SK-N-SH (cell line): ENCODE measurements at regions not wholly inside any gene's neighbourhood (a gene's known extent, or its start where the extent isn't known, plus 50 kb on each side); places are given as distances from the start of the nearest gene placed in this dataset.

Experiments
- CTCF ChIA-PET: fragments of 300-600, 350-600 bp; formaldehyde crosslinking; extraction: SDS; loops from one replicate; lab custom pipeline; 2021; lab: Yijun Ruan, JAX
- POLR2A ChIA-PET: fragments of 350-600 bp; sonication (Branson Sonifier 250); formaldehyde crosslinking; extraction: SDS; loops from one replicate; lab custom pipeline; 2020; ENCODE audit warnings: antibody characterized with exemption, inconsistent platforms; lab: Yijun Ruan, JAX
- DNase-seq: peaks from one replicate; pipeline ENCODE4 v3.0.0; 2012
- H2AFZ ChIP-seq: fragments of 200-600 bp; sonication (generic); 2 replicates; pipeline ENCODE4 v1.8.1; 2016; ENCODE audit warnings: antibody characterized with exemption, mild to moderate bottlenecking, low read depth
- H3F3A ChIP-seq: fragments of 200-600 bp; sonication (generic); replicated peaks from 2 replicates; pipeline ENCODE3; 2016; ENCODE audit warnings: antibody characterized with exemption, mild to moderate bottlenecking; ENCODE audit not compliant: insufficient read depth
- H3K27ac ChIP-seq, 2 experiments: fragments of 200-500 bp in 1 of 2; fragments of 200-600 bp in 1 of 2; sonication (Bioruptor generic) in 1 of 2; sonication (generic), shearing (Covaris generic) in 1 of 2; 2 replicates each; pipeline versions ENCODE4 v1.5.1 to v1.6.1; 2014 to 2016; ENCODE audit warnings: low read depth in 2 of 2, inconsistent platforms in 1 of 2, low read length in 1 of 2, mild to moderate bottlenecking in 1 of 2, mixed read lengths in 1 of 2
- H3K27me3 ChIP-seq: fragments of 200-600 bp; sonication (generic), shearing (Covaris generic); 2 replicates; pipeline ENCODE4 v1.6.1; 2016; ENCODE audit warnings: mixed run types; ENCODE audit not compliant: insufficient read depth
- H3K36me3 ChIP-seq, 2 experiments: fragments of 200-500 bp in 1 of 2; fragments of 200-600 bp in 1 of 2; sonication (Bioruptor generic) in 1 of 2; sonication (generic) in 1 of 2; replicated peaks in 1 of 2; 2 replicates each; pipeline versions ENCODE3 to v1.5.1; 2014 to 2016; ENCODE audit warnings: low read length in 1 of 2, mild to moderate bottlenecking in 1 of 2; ENCODE audit not compliant: insufficient read depth in 2 of 2, control insufficient read depth in 1 of 2
- H3K4me1 ChIP-seq, 2 experiments: fragments of 200-500 bp in 1 of 2; fragments of 200-600 bp in 1 of 2; sonication (Bioruptor generic) in 1 of 2; sonication (generic), shearing (Covaris generic) in 1 of 2; 2 replicates each; pipeline versions ENCODE4 v1.5.1 to v1.6.1; 2014 to 2016; ENCODE audit warnings: low read depth in 1 of 2, low read length in 1 of 2, mixed run types in 1 of 2; ENCODE audit not compliant: insufficient read depth in 2 of 2, control insufficient read depth in 1 of 2
- H3K4me2 ChIP-seq: fragments of 200-600 bp; sonication (generic), shearing (Covaris generic); 2 replicates; pipeline ENCODE4 v1.6.1; 2017; ENCODE audit warnings: mixed run types
- H3K4me3 ChIP-seq, 2 experiments: fragments of 200-500 bp in 1 of 2; fragments of 200-600 bp in 1 of 2; sonication (Bioruptor generic) in 1 of 2; sonication (generic), shearing (Covaris generic) in 1 of 2; 2 replicates each; pipeline versions ENCODE4 v1.5.1 to v1.8.1; 2014 to 2016; ENCODE audit warnings: low read depth in 2 of 2, inconsistent platforms in 1 of 2, low read length in 1 of 2, mild to moderate bottlenecking in 1 of 2, mixed read lengths in 1 of 2, moderate library complexity in 1 of 2
- H3K79me2 ChIP-seq: fragments of 200-600 bp; sonication (generic); 2 replicates; pipeline ENCODE4 v1.8.1; 2017; ENCODE audit warnings: mild to moderate bottlenecking; ENCODE audit not compliant: insufficient read depth
- H3K9ac ChIP-seq: fragments of 200-600 bp; sonication (generic); 2 replicates; pipeline ENCODE4 v1.6.1; 2017; ENCODE audit warnings: mixed run types
- H3K9me2 ChIP-seq: fragments of 200-600 bp; sonication (generic); 2 replicates; pipeline ENCODE4 v1.6.1; 2017; ENCODE audit warnings: mixed run types
- H3K9me3 ChIP-seq: fragments of 200-600 bp; sonication (generic); 2 replicates; pipeline ENCODE4 v1.6.1; 2017; ENCODE audit warnings: mixed run types, mild to moderate bottlenecking, moderate library complexity
- H4K20me1 ChIP-seq: fragments of 200-600 bp; sonication (generic); 2 replicates; pipeline ENCODE4 v1.6.1; 2017; ENCODE audit warnings: mild to moderate bottlenecking, mixed run types; ENCODE audit not compliant: insufficient read depth
- EP300 ChIP-seq, 2 experiments: IDR thresholded peaks; 2 replicates each; pipeline versions ENCODE4 v1.4.0 to v1.6.1; 2012; ENCODE audit warnings: borderline replicate concordance in 1 of 2, low read depth in 1 of 2, low read length in 1 of 2
- FOXM1 ChIP-seq: IDR thresholded peaks from 2 replicates; pipeline ENCODE4 v1.4.0; 2012; ENCODE audit warnings: low read depth, mild to moderate bottlenecking
- GABPA ChIP-seq: IDR thresholded peaks from 2 replicates; pipeline ENCODE4 v1.4.0; 2012; ENCODE audit warnings: low read depth, mild to moderate bottlenecking
- IRF3 ChIP-seq: fragments of 150-350 bp; IDR thresholded peaks from 2 replicates; pipeline ENCODE4 v1.6.1; 2016; ENCODE audit warnings: mild to moderate bottlenecking, low read depth, low read length
- NFIC ChIP-seq: IDR thresholded peaks from 2 replicates; pipeline ENCODE4 v1.4.0; 2012; ENCODE audit warnings: borderline replicate concordance
- PBX3 ChIP-seq: IDR thresholded peaks from 2 replicates; pipeline ENCODE4; 2012
- RAD21 ChIP-seq: IDR thresholded peaks from 2 replicates; pipeline ENCODE4 v1.6.1; 2012; ENCODE audit warnings: mild to moderate bottlenecking, low read length
- RCOR1 ChIP-seq: fragments of 150-350 bp; IDR thresholded peaks from 2 replicates; pipeline ENCODE4 v1.6.1; 2017; ENCODE audit warnings: antibody characterized with exemption, low read length
- RXRA ChIP-seq: IDR thresholded peaks from 2 replicates; pipeline ENCODE4 v1.4.0; 2012; ENCODE audit warnings: low read depth, mild to moderate bottlenecking, borderline replicate concordance
- TAF1 ChIP-seq: IDR thresholded peaks from 2 replicates; pipeline ENCODE4 v1.6.1; 2012; ENCODE audit warnings: low read depth, mild to moderate bottlenecking, low read length, moderate library complexity, borderline replicate concordance
- TCF12 ChIP-seq: IDR thresholded peaks from 2 replicates; pipeline ENCODE4 v1.4.0; 2012
- USF1 ChIP-seq: IDR thresholded peaks from 2 replicates; pipeline ENCODE4 v1.4.0; 2012; ENCODE audit warnings: low read depth, borderline replicate concordance
- WGBS: methylation state at CpG from one replicate; pipeline ENCODE4 v1.1.6; 2017; ENCODE audit warnings: low lambda C conversion rate; 5-methylcytosine and 5-hydroxymethylcytosine counted together
- TF ChIP-seq, protein P1 (sequence below): fragments of 150-350 bp; IDR thresholded peaks from 2 replicates; pipeline ENCODE4 v1.6.1; 2017; ENCODE audit warnings: antibody characterized with exemption, low read length, low read depth, borderline replicate concordance
- TF ChIP-seq, protein P2 (sequence below): fragments of 200-600 bp; sonication (generic); IDR thresholded peaks from 2 replicates; pipeline ENCODE4 v1.6.1; 2017; ENCODE audit warnings: antibody characterized with exemption, mild to moderate bottlenecking, moderate library complexity
- TF ChIP-seq, protein P3 (sequence below): IDR thresholded peaks from 2 replicates; pipeline ENCODE4 v1.4.0; 2012; ENCODE audit warnings: low read depth, borderline replicate concordance

GRCh38 chr2:8297376-8298231 is 384.3 kb upstream of the ID2 start:
- Histone ChIP-seq H3K9me2 (no peaks in the 10 kb centered on the region), H3K4me1 (peaks cover 7 to 15% of the 10 kb centered on the region in 2 experiments; a peak in 2 of 4 replicates), H3K9ac (no peak overlapping the region), H3K36me3 (no peaks in the 10 kb centered on the region), H3K9me3 (no peaks in the 10 kb centered on the region), H3K4me2 (no peak overlapping the region), H3K27ac (no peak overlapping the region), H3K4me3 (no peak overlapping the region), H2AFZ (no peak overlapping the region), H3K79me2 (no peaks in the 10 kb centered on the region), H3K27me3 (no peaks in the 10 kb centered on the region), H4K20me1 (no peaks in the 10 kb centered on the region), H3F3A (no peaks in the 10 kb centered on the region)
- CTCF ChIA-PET, result no interaction called here
- POLR2A ChIA-PET, result no interaction called here
- WGBS, result 65% methylated on average over 8 of the region's 8 CpGs
- TF ChIP-seq TAF1, result no peak
- TF ChIP-seq RAD21, result no peak
- TF ChIP-seq USF1, result no peak
- no peak for TF ChIP-seq GABPA
- no peak for TF ChIP-seq IRF3
- TF ChIP-seq FOXM1, result no peak
- no peak for TF ChIP-seq NFIC
- no peak for TF ChIP-seq RXRA
- no peak for TF ChIP-seq RCOR1
- no peak for DNase-seq

- Histone ChIP-seq H3K4me1 (peaks cover 7 to 24% of the 10 kb centered on the region in 2 experiments; a peak in 2 of 4 replicates), H3K4me2 (no peak overlapping the region), H3K9ac (no peak overlapping the region), H3F3A (no peaks in the 10 kb centered on the region), H3K27ac (no peak overlapping the region), H2AFZ (no peak overlapping the region), H3K27me3 (no peaks in the 10 kb centered on the region), H3K79me2 (no peaks in the 10 kb centered on the region), H3K36me3 (no peaks in the 10 kb centered on the region), H3K9me2 (no peaks in the 10 kb centered on the region), H4K20me1 (no peaks in the 10 kb centered on the region), H3K4me3 (no peak overlapping the region), H3K9me3 (no peaks in the 10 kb centered on the region)
- ChIA-PET POLR2A (no interaction called here), CTCF (no interaction called here)
- 98% methylated on average over 3 of the region's 3 CpGs for WGBS
- no peak for TF ChIP-seq EP300 (IDR thresholded peaks at IDR 0.05; ENCODE audit: borderline replicate concordance in 1 of 2, low read depth in 1 of 2, low read length in 1 of 2)
- TF ChIP-seq RCOR1, result no peak
- TF ChIP-seq, protein P1, sequence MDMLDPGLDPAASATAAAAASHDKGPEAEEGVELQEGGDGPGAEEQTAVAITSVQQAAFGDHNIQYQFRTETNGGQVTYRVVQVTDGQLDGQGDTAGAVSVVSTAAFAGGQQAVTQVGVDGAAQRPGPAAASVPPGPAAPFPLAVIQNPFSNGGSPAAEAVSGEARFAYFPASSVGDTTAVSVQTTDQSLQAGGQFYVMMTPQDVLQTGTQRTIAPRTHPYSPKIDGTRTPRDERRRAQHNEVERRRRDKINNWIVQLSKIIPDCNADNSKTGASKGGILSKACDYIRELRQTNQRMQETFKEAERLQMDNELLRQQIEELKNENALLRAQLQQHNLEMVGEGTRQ, result no peak
- no peak for TF ChIP-seq RAD21
- TF ChIP-seq, protein P2, sequence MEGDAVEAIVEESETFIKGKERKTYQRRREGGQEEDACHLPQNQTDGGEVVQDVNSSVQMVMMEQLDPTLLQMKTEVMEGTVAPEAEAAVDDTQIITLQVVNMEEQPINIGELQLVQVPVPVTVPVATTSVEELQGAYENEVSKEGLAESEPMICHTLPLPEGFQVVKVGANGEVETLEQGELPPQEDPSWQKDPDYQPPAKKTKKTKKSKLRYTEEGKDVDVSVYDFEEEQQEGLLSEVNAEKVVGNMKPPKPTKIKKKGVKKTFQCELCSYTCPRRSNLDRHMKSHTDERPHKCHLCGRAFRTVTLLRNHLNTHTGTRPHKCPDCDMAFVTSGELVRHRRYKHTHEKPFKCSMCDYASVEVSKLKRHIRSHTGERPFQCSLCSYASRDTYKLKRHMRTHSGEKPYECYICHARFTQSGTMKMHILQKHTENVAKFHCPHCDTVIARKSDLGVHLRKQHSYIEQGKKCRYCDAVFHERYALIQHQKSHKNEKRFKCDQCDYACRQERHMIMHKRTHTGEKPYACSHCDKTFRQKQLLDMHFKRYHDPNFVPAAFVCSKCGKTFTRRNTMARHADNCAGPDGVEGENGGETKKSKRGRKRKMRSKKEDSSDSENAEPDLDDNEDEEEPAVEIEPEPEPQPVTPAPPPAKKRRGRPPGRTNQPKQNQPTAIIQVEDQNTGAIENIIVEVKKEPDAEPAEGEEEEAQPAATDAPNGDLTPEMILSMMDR, result no peak
- TF ChIP-seq GABPA, result no peak
- TF ChIP-seq PBX3, result no peak
- TF ChIP-seq, protein P3, sequence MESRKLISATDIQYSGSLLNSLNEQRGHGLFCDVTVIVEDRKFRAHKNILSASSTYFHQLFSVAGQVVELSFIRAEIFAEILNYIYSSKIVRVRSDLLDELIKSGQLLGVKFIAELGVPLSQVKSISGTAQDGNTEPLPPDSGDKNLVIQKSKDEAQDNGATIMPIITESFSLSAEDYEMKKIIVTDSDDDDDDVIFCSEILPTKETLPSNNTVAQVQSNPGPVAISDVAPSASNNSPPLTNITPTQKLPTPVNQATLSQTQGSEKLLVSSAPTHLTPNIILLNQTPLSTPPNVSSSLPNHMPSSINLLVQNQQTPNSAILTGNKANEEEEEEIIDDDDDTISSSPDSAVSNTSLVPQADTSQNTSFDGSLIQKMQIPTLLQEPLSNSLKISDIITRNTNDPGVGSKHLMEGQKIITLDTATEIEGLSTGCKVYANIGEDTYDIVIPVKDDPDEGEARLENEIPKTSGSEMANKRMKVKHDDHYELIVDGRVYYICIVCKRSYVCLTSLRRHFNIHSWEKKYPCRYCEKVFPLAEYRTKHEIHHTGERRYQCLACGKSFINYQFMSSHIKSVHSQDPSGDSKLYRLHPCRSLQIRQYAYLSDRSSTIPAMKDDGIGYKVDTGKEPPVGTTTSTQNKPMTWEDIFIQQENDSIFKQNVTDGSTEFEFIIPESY, result no peak
- TF ChIP-seq TCF12, result no peak
- no peak for DNase-seq
Measured at GRCh38 chr2:8298783-8299182, 383.1 kb upstream of the ID2 start.
